Frontal cortex (tissue), 3 donors: ENCODE measurements at regions not wholly inside any gene's neighbourhood (a gene's known extent, or its start where the extent isn't known, plus 50 kb on each side); places are given as distances from the start of the nearest gene placed in this dataset.

Experiments used
- DNase-seq, 2 donors: peaks; one replicate each; pipeline ENCODE4 v3.0.0; 2012; ENCODE audit warnings: low spot score in 2 of 2
- FAIRE-seq: peaks from 2 replicates; lab custom pipeline; 2012; peaks lifted over from hg19 to GRCh38; lab: Jason Lieb, UNC
- donor health status: control.
- donor health status: control.
- donor health status: control.

GRCh38 chr14:61847861-61848260 is 85.6 kb downstream of the SNAPC1 start:
- FAIRE-seq, result no peak

GRCh38 chr14:61854898-61855297 is 92.7 kb downstream of the SNAPC1 start:
- FAIRE-seq (no peak), DNase-seq (no peak)

More at GRCh38 chr14:61847861-61848260, 85.6 kb downstream of the SNAPC1 start:
- no peak for DNase-seq

GRCh38 chr14:61860294-61860918 is 98.2 kb downstream of the SNAPC1 start:
- FAIRE-seq (no peak), DNase-seq (peak in 1 of 2 donors; percentile 36)

GRCh38 chr14:61861320-61861865 is 99.2 kb downstream of the SNAPC1 start:
- FAIRE-seq (no peak), DNase-seq (no peak)

GRCh38 chr14:61864329-61864898 is 102.2 kb downstream of the SNAPC1 start:
- no peak for FAIRE-seq
- no peak for DNase-seq

- FAIRE-seq, result no peak
- no peak for DNase-seq
Observed at GRCh38 chr14:61866932-61867920, 105.0 kb downstream of the SNAPC1 start.

GRCh38 chr14:61868846-61869245 is 106.6 kb downstream of the SNAPC1 start:
- FAIRE-seq, result no peak
- no peak for DNase-seq

GRCh38 chr14:61870163-61870562 is 107.9 kb downstream of the SNAPC1 start:
- DNase-seq (no peak), FAIRE-seq (no peak)

- DNase-seq (no peak), FAIRE-seq (no peak)
Observed at GRCh38 chr14:61872452-61872851, 110.2 kb downstream of the SNAPC1 start.

- FAIRE-seq (no peak), DNase-seq (no peak)
Observed at GRCh38 chr14:61875483-61875882, 113.3 kb downstream of the SNAPC1 start.

- DNase-seq (no peak), FAIRE-seq (no peak)
Observed at GRCh38 chr14:61876362-61877034, 114.3 kb downstream of the SNAPC1 start.

- FAIRE-seq (no peak), DNase-seq (no peak)
Observed at GRCh38 chr14:61877035-61877390, 114.8 kb downstream of the SNAPC1 start.

GRCh38 chr14:61877768-61878167 is 115.5 kb downstream of the SNAPC1 start:
- FAIRE-seq, result no peak
- DNase-seq, result no peak

GRCh38 chr14:61878931-61879330 is 116.7 kb downstream of the SNAPC1 start:
- DNase-seq (no peak), FAIRE-seq (no peak)

GRCh38 chr14:61881046-61881445 is 118.8 kb downstream of the SNAPC1 start:
- FAIRE-seq (no peak), DNase-seq (no peak)

GRCh38 chr14:61884711-61885110 is 122.5 kb downstream of the SNAPC1 start:
- FAIRE-seq (no peak), DNase-seq (no peak)

- DNase-seq (no peak), FAIRE-seq (no peak)
Observed at GRCh38 chr14:61885203-61885961, 123.2 kb downstream of the SNAPC1 start.

- DNase-seq, result no peak
- FAIRE-seq, result no peak
Observed at GRCh38 chr14:61887628-61888027, 125.4 kb downstream of the SNAPC1 start.

- DNase-seq (no peak), FAIRE-seq (no peak)
Observed at GRCh38 chr14:61889914-61890351, 127.7 kb downstream of the SNAPC1 start.
